Thyroid gland (tissue), 4 donors: ENCODE measurements at regions not wholly inside any gene's neighbourhood (a gene's known extent, or its start where the extent isn't known, plus 50 kb on each side); places are given as distances from the start of the nearest gene placed in this dataset.

Source experiments
- DNase-seq, 2 donors: peaks; one replicate each; pipeline ENCODE4 v3.0.0-alpha.2; 2019
- H3K27ac ChIP-seq, 3 donors: fragments of 200-600 bp; sonication (generic); 1 replicate in 2 of 3; 2 replicates in 1 of 3; pipeline ENCODE4 v1.5.1; 2016 to 2019; ENCODE audit warnings: mild to moderate bottlenecking in 1 of 3, moderate library complexity in 1 of 3
- H3K27me3 ChIP-seq: fragments of 200-600 bp; sonication (generic); one replicate; pipeline ENCODE4 v1.5.1; 2019
- H3K36me3 ChIP-seq, 2 donors: fragments of 200-600 bp; sonication (generic); one replicate each; pipeline ENCODE4 v1.5.1; 2016 to 2019
- H3K4me1 ChIP-seq, 2 donors: fragments of 200-600 bp; sonication (generic); one replicate each; pipeline ENCODE4 v1.5.1; 2017 to 2019
- H3K4me3 ChIP-seq, 3 donors: fragments of 200-600 bp; sonication (generic); replicated peaks in 1 of 3; 1 replicate in 2 of 3; 2 replicates in 1 of 3; pipeline ENCODE4 v1.5.1; 2016; ENCODE audit warnings: mild to moderate bottlenecking in 1 of 3
- H3K9me3 ChIP-seq: fragments of 200-600 bp; sonication (generic); one replicate; pipeline ENCODE4 v1.5.1; 2017
- POLR2A ChIP-seq, 2 donors: fragments of 450-650 bp; IDR thresholded peaks; one replicate each; pipeline ENCODE4 v1.6.1; 2017; ENCODE audit warnings: antibody characterized with exemption in 2 of 2, mild to moderate bottlenecking in 2 of 2, moderate library complexity in 1 of 2
- WGBS, 2 donors: methylation state at CpG; one replicate each; pipeline ENCODE4 v1.1.5; 2017; 5-methylcytosine and 5-hydroxymethylcytosine counted together
- intact Hi-C: fragments of 100-400 bp; cut with DNase I; formaldehyde crosslinking; loops from one replicate; pipeline ENCODE4 v1.15.1; 2023
- TF ChIP-seq, protein P1 (sequence below), 6 experiments: fragments of 200-600 bp in 3 of 6; fragments of 450-650 bp in 3 of 6; sonication (generic) in 3 of 6; IDR thresholded peaks; one replicate each; pipeline ENCODE4 v1.5.1; 2016 to 2019; ENCODE audit warnings: antibody characterized with exemption in 6 of 6, mild to moderate bottlenecking in 2 of 6, inconsistent platforms in 1 of 6, moderate library complexity in 1 of 6

DNA sequence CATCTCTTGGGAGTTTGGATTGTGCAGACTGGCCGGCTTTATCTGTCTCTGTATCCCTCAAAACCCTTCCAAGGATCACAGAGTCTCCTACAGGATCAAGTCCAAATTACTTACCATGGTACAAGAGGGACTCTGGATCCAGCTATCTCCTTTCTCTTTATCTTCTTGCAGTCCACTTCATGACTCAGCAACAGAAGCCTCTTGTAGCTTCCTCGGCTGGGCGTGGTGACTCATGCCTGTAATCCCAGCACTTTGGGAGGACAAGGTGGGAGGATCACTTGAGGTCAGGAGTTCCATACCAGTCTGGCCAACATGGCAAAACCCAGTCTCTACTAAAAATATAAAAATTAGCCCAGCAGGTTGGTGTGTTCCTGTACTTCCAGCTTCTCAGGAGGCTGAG is 189.7 kb downstream of the BCAT1 start:
- no peak for DNase-seq
- 87 to 89% methylated on average over 3 of the region's 3 CpGs for WGBS, 2 donors
- Histone ChIP-seq H3K4me3 (no peak overlapping the region), H3K9me3 (no peaks in the 10 kb centered on the region), H3K27me3 (no peaks in the 10 kb centered on the region), H3K4me1 (peaks cover 20 to 25% of the 10 kb centered on the region in 2 donors), H3K27ac (no peak overlapping the region), H3K36me3 (no peaks in the 10 kb centered on the region)
- TF ChIP-seq, protein P1, sequence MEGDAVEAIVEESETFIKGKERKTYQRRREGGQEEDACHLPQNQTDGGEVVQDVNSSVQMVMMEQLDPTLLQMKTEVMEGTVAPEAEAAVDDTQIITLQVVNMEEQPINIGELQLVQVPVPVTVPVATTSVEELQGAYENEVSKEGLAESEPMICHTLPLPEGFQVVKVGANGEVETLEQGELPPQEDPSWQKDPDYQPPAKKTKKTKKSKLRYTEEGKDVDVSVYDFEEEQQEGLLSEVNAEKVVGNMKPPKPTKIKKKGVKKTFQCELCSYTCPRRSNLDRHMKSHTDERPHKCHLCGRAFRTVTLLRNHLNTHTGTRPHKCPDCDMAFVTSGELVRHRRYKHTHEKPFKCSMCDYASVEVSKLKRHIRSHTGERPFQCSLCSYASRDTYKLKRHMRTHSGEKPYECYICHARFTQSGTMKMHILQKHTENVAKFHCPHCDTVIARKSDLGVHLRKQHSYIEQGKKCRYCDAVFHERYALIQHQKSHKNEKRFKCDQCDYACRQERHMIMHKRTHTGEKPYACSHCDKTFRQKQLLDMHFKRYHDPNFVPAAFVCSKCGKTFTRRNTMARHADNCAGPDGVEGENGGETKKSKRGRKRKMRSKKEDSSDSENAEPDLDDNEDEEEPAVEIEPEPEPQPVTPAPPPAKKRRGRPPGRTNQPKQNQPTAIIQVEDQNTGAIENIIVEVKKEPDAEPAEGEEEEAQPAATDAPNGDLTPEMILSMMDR (IDR thresholded peaks at IDR 0.05), result no peak
- TF ChIP-seq POLR2A (IDR thresholded peaks at IDR 0.05), result no peak
- intact Hi-C loops, result no loop called here

DNA sequence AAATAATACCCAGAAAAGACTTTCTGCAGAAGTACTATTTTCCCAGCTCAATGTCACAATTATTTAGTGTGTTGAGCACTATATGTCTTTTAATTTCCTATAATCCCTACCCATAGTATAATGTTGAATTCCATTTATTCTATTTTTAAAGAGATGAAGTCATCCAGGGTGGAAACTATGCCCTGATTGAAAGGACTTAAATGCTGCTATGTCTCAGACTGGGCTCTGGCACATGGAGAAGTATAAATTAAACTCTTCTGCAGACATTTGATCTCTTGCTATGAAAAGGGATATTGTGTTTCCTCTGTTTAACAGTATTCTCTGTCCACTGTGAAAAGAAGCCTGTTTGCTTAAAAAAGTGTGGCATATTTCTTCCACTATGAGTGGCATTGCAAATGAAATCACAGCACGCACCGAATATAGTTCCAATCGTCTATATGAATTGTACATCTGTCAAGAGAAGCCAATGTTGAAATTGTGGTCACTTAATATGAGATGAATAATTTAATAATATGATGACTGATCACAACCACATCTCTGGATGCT is 192.3 kb downstream of the BCAT1 start:
- no peak for DNase-seq
- peaks cover 20 to 25% of the 10 kb centered on the region in 2 donors for H3K4me1 ChIP-seq
- no peak overlapping the region for H3K4me3 ChIP-seq
- 92 to 97% methylated on average over 3 of the region's 3 CpGs for WGBS, 2 donors
- intact Hi-C loops, result no loop called here
- no peaks in the 10 kb centered on the region for H3K27me3 ChIP-seq
- TF ChIP-seq, protein P1 (IDR thresholded peaks at IDR 0.05), result no peak
- TF ChIP-seq POLR2A (IDR thresholded peaks at IDR 0.05), result no peak
- no peaks in the 10 kb centered on the region for H3K9me3 ChIP-seq
- no peak overlapping the region for H3K27ac ChIP-seq
- no peaks in the 10 kb centered on the region for H3K36me3 ChIP-seq

DNA sequence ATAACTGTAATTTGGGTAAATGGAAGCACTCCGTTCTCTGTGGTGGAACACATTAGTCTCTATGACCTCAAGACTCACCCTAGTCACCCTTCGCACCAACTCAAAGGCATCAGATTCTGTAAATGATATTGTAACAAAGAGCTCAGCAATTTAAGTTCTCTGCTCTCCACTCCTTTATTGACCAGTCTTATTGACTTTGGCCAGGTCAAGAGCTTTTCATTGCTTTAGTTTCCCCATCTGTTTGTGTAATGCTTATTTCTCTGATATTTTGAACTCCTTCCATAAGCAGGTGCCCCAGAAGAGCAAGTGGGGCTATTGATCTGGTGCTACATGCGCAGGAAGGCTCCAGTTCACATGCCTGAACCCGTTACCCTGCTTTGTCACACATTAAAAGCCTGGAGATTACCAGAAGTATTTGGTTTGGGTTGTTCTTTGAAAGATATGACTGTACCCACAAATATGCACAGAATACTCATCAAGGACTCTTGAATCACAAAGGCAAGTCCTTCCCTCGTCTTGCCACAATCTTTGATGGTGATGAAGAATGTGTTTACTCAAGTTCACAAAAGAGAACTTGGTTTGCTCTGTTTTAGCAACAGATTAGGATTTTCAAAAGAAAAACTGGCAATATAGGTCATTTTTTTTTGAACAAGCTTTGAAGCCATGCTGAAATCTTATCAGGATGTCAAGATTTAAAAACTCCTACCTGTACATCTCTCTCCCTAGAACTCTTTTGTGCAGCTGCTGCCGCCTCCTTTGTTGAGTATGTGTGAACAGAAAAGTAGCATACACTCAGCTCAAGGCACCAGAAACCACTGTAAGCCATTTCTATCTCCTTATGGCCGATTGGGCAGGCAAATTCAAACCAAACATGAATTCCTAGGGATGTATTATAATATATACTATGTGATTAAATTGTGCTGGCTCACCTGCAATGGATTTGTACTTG is 193.9 kb downstream of the BCAT1 start:
- WGBS, 2 donors, result 69 to 71% methylated on average over 7 of the region's 7 CpGs
- DNase-seq, result no peak
- TF ChIP-seq, protein P1 (IDR thresholded peaks at IDR 0.05), result no peak
- TF ChIP-seq POLR2A (IDR thresholded peaks at IDR 0.05), result no peak
- H3K9me3 ChIP-seq, result no peaks in the 10 kb centered on the region
- intact Hi-C loops, result no loop called here
- no peak overlapping the region for H3K4me3 ChIP-seq
- no peak overlapping the region for H3K27ac ChIP-seq
- H3K4me1 ChIP-seq, result peaks cover 8 to 9% of the 10 kb centered on the region in 2 donors
- H3K36me3 ChIP-seq, result no peaks in the 10 kb centered on the region
- no peaks in the 10 kb centered on the region for H3K27me3 ChIP-seq

DNA sequence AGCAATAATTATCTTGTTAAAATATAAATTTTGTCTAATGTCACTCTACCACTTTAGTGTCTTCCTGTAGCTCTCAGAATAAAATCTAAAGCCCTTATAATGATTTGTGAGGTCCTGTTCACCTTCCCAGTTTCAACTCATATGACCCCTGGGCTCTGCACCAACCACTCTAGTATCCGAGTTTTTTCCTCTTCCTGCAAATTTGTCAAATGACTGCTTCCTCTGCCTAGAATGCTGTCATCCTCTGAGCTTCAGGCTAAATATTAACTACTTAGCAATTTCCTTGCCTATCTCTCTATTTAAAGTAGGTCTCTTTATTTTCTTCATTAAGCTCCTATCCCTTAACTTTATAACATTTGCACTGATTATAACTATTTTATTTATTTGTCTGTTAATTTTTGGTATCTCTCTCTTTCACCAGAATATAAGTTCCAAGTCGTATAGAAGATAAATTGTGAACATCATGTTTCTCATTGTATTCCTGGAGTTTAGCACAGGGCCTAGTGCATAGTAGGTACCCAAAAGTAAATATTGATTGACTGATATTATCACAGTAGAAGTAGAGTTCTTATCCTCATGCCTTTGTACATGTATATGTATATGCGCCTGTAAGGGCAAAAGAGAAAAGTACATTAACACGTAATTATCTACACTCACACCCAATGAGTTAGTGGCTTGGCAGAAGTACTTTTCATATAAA is 196.0 kb downstream of the BCAT1 start:
- H3K27me3 ChIP-seq, result no peaks in the 10 kb centered on the region
- DNase-seq, result no peak
- H3K36me3 ChIP-seq, result no peaks in the 10 kb centered on the region
- intact Hi-C loops, result no loop called here
- H3K4me3 ChIP-seq, result no peak overlapping the region
- TF ChIP-seq POLR2A (IDR thresholded peaks at IDR 0.05), result no peak
- TF ChIP-seq, protein P1 (IDR thresholded peaks at IDR 0.05), result no peak
- no peaks in the 10 kb centered on the region for H3K9me3 ChIP-seq
- WGBS, 2 donors, result 89 to 90% methylated on average over 4 of the region's 4 CpGs
- H3K27ac ChIP-seq, result no peak overlapping the region
- H3K4me1 ChIP-seq, result peaks cover 4 to 8% of the 10 kb centered on the region in 2 donors
